ENCODE measurements at regions not wholly inside any gene's neighbourhood (a gene's known extent, or its start where the extent isn't known, plus 50 kb on each side); places are given as distances from the start of the nearest gene placed in this dataset.
"Not testable (repeated sequence)": the region's sequence is repeated elsewhere in the genome, so short reads cannot be mapped to it uniquely, and the experiment has no call there.

- DNase-seq: no peak
Measured at GRCh38 chr7:13742811-13743210, 246.7 kb downstream of the ETV1 start.

DNA sequence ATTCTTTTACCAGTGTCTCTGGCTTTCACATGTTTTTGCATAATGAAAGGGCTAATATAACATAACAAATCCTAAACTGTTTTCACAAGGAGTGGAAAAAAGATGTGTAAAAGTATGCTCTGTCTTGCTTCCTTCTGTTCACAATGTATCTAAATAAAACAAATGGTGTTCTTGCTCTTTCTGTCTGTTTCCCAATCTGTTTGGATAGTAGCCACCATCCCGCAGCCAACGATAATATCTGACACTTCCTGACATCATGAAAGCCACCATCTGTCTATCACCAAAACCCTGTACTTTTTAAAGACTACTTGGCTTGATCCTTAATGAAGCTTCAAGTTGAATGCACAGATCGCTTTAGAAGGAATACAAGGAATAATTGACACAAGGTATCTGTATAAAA is 246.2 kb downstream of the ETV1 start:
- DNase-seq: no peak

DNA sequence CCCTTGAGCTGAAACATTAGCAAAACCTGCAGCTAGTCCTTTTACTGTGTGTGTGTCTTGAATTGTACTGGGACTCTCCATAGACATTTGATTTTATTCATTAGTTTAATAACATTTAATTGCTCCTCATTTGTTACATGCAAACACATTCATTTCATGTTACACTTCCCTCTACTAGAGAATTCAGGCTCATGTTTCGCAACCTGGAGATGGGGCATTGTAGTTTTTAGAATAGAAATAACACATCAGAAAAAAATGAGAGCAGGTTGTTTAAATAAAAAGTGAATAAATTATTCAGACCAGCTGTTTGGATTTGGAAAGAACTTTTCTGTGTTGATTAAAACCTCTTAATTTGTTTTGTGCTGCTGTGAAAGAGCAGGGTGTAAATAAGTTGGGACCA is 243.9 kb downstream of the ETV1 start:
- peak in 1 of 2 experiments; percentile 58 for DNase-seq

DNA sequence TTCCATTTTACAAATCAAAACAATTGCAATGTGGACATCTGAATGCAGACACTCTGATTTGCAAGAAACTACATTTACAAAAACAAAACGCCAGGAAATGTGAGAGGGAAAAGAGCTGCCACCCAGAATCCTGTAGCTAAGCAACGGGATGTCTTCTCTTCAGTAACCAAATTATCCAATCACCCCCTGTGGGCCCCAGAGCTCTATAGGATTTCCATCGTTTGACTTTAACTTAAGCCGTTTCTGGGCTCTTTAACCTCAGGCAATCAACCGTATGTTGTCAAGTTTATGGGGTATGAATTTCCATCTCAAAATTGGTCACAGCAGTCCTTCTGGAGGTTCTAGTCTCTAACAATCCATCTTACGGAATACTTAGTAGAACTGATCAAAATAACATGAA is 240.5 kb downstream of the ETV1 start:
- DNase-seq: no peak

DNA sequence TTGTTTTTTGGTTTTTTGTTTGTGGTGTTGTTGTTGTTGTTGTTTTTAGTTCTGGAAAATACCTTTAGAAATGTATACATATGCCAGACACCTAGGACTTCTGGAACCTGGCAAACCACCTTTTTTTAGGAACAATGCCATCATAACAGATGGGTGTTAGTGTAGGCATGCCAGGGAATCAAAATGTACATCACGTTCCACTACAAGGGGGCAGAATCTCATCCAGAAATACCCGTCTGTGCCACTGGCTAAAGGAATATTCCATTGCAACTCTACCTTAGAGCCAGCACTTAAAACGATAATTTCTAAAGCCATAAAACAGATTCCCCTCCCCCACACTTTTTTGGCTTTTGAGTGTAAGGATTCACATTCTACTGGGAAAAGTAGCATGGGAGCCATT is 239.8 kb downstream of the ETV1 start:
- no peak for DNase-seq

DNA sequence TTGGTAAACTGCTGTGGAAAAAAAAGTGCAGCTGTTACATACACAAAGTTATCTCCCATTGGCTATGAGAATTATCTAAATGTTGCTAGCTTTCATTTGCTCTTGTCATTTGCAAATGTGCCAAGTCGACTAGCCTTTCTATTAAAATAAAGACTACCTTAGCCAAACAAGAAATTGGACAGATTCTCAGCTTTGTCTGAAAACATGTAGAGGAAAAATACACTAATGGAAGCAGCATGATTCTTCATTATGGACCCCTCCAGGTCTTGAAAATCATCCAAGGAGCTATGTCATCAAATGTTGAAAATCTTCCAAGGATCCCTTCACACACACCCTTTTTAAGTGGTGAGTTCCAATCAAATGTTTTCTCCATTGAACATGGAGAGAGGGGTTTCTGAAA is 237.7 kb downstream of the ETV1 start:
- no peak for DNase-seq

DNA sequence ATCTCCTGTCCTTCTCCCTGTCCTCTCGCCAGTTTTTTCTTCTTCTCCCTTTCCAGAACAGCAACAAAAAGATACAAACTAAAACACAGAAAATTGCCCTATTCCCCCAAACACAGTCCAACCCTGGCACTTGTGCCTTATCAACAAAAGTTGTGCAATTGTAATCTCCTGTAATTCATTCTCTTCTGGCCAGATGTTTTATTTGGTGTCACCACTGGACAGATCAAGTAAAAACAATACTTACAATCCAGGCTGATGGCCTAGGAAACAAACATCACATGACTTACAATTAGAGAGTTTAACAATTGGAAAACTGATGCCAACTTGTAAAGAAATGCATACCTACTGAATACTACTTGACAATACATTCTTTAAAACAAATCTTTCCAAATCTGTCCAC is 231.6 kb downstream of the ETV1 start:
- DNase-seq: no peak

GRCh38 chr7:13765853-13766252 is 223.6 kb downstream of the ETV1 start:
- DNase-seq: not testable (repeated sequence)

GRCh38 chr7:13770305-13770704 is 219.2 kb downstream of the ETV1 start:
- DNase-seq: no peak

- no peak for DNase-seq
Measured at GRCh38 chr7:13774976-13775375, 214.5 kb downstream of the ETV1 start.

GRCh38 chr7:13777242-13777641 is 212.2 kb downstream of the ETV1 start:
- DNase-seq: no peak

- no peak for DNase-seq
Measured at GRCh38 chr7:13778967-13779366, 210.5 kb downstream of the ETV1 start.

- DNase-seq: no peak
Measured at GRCh38 chr7:13790611-13791010, 198.9 kb downstream of the ETV1 start.

DNA sequence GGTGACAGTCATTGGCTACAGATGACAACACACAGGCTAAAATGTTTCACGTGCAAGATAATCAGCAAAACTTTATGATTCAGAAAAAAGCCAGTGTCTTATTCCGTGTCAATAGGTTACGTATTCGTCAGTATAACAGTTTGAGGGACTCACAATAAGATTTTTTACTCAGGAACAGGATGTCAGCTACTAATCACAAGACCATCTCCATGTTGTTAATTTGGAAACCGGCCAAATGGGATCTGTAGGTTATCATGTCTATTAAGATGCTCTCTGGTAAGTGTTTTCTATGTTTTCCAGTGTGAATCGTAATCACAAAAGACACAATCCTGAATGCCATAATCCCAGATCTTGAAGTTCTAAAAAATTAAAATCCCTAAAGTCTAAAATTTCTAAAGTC is 197.3 kb downstream of the ETV1 start:
- DNase-seq: no peak

- DNase-seq: no peak
Measured at GRCh38 chr7:13793926-13794325, 195.5 kb downstream of the ETV1 start.

GRCh38 chr7:13794581-13794980 is 194.9 kb downstream of the ETV1 start:
- DNase-seq: no peak

DNA sequence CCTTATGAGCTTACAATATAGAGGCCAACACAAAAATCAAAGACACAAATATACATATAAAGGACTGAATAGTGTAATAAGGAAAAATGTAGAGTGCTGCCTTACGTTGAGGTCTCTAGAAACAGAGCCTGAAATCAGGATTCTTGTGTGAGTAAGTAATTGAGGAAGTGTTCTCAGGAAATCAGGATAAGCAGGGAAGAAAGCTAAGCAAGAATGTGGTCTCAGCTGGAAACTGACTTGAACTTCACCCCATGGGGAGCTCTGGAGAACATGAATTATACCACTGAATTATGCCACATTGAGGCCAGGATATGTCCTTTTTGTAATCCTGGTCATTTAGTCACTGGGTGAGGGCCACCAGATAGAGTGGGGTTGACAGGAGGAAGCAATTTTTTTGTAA is 191.9 kb downstream of the ETV1 start:
- no peak for DNase-seq

- DNase-seq: no peak
Measured at GRCh38 chr7:13800694-13801448, 188.6 kb downstream of the ETV1 start.

DNA sequence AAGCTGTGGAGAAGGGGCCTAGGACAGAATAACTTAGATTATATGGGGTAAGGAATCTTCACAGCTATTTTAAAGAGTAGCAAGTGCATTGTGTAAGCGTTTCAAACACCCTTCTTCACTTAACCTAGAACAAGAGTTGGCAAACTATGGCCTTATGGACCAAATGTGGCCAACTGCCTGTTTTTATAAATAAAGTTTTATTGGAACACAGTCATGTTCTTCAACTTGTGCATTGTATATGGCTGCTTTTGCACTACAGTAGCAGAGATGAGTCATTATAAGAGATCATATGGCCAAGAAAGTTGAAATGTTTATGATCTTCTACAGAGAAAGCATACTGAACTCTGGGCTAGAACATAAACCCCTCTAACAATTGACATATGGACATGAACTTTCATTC is 187.8 kb downstream of the ETV1 start:
- DNase-seq: no peak

DNA sequence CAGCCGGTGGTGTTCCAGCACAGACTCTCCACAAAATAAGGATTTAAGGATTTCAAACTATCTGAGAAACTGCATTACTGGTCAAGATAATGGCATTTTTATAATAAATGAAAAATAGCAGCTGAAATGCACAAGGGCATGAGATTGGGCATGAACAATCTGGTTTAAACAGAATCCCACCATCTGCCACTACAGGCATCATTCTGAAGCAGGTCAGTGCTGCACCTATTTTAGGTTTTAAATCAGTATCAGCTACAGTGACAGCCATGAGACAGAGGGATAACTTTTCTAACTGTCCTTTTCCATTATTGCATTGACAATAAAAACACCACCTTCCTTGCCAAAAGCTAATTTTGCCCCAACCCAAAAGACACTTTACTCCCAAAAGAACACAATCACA is 186.8 kb downstream of the ETV1 start:
- no peak for DNase-seq

DNA sequence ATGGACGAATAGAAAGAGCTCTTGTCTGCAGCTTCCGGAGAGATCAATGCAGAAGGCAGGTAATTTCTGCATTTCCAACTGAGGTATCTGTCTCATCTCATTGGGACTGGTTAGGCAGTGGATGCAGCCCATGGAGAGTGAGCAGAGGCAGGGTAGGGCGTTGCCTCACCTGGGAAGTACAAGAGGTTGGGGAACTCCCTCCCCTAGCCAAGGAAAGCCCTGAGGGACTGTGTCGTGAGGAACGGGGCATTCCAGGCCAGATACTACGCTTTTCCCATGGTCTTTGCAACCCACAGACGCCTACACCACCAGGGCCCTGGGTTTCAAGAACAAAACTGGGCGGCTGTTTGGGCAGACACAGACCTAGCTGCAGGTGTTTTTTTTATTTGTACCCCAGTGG is 186.3 kb downstream of the ETV1 start:
- DNase-seq: no peak

- not testable (repeated sequence) for DNase-seq
Measured at GRCh38 chr7:13806089-13806867, 183.2 kb downstream of the ETV1 start.

DNA sequence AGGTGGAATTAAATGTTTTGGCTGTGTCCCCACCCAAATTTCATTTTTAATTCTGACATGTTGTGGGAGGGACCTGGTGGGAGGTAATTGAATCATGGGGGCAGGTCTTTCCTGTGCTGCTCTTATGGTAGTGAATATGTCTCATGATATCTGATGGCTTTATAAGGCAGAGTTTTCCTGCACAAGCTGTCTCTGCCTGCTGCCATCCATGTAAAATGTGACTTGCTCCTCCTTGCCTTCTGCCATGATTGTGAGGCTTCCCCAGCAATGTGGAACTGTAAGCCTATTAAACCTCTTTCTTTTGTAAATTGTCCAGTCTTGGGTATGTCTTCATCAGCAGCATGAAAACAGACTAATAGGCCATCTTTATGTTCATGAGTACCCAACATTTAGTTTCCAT is 172.2 kb downstream of the ETV1 start:
- DNase-seq: not testable (repeated sequence)

DNA sequence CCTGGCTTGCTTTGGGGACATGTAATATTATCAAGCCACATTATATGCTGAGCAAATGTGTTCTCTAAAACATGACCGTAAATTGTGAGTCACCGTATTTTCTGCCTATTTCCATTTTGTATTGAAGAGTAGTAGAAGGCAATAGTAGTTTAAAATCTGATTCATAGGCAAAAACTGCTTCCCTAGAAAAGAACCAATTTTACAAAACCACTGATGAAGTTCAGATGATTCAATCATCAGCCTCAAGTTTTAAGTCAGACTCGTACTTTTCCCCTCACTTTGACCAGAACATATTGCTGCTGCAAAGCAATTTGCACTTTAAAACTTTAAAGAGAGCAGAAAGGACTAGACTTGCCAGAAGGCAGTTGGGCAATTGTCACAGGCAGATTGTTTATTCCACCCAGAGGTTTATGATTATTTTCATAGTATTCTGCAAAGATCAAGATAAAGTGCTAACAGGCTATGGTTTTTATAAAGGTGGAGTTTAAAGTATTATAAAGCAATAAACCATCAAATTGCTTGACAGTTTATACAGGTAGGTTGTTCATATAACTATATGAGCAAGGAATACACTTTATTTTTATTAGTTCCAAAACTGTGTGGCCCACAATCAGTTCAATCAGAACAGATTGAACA is 168.2 kb downstream of the ETV1 start:
- DNase-seq: no peak
